Fibroblast of skin of left quadriceps (primary cell): ENCODE measurements at regions not wholly inside any gene's neighbourhood (a gene's known extent, or its start where the extent isn't known, plus 50 kb on each side); places are given as distances from the start of the nearest gene placed in this dataset.
A peak's percentile ranks its signal among the peaks of the same experiment; 100 is the strongest.
"Not testable (repeated sequence)": the region's sequence is repeated elsewhere in the genome, so short reads cannot be mapped to it uniquely, and the experiment has no call there.

Experiments
- DNase-seq, 2 experiments: peaks; one replicate each; pipeline ENCODE4 v3.0.0-alpha.2; 2013; ENCODE audit warnings: low read depth in 2 of 2

- DNase-seq: no peak
These were observed 764.3 kb downstream of the SLC6A15 start for GRCh38 chr12:84148335-84148734.

GRCh38 chr12:84136862-84137367 lies 775.7 kb downstream of the SLC6A15 start:
- DNase-seq: no peak

GRCh38 chr12:84135586-84136279 lies 776.9 kb downstream of the SLC6A15 start:
- DNase-seq: no peak

- DNase-seq: no peak
These were observed 777.7 kb downstream of the SLC6A15 start for GRCh38 chr12:84134797-84135366.

GRCh38 chr12:84131076-84131475 lies 781.5 kb downstream of the SLC6A15 start:
- DNase-seq: peak; percentile 81 to 84

GRCh38 chr12:84128117-84128991 lies 784.2 kb downstream of the SLC6A15 start:
- DNase-seq: no peak

- DNase-seq: no peak
These were observed 788.4 kb downstream of the SLC6A15 start for GRCh38 chr12:84124211-84124610.

GRCh38 chr12:84117190-84117589 lies 795.4 kb downstream of the SLC6A15 start:
- DNase-seq: no peak

GRCh38 chr12:84113666-84114065 lies 798.9 kb downstream of the SLC6A15 start:
- DNase-seq: no peak

GRCh38 chr12:84103886-84104285 lies 808.7 kb downstream of the SLC6A15 start:
- DNase-seq: not testable (repeated sequence)

GRCh38 chr12:84101963-84102362 lies 810.6 kb downstream of the SLC6A15 start:
- not testable (repeated sequence) for DNase-seq

GRCh38 chr12:84099591-84099990 lies 813.0 kb downstream of the SLC6A15 start:
- not testable (repeated sequence) for DNase-seq

- DNase-seq: no peak
These were observed 820.9 kb downstream of the SLC6A15 start for GRCh38 chr12:84091651-84092050.

- DNase-seq: no peak
These were observed 823.2 kb downstream of the SLC6A15 start for GRCh38 chr12:84089356-84089755.

GRCh38 chr12:84085046-84085445 lies 827.6 kb downstream of the SLC6A15 start:
- no peak for DNase-seq

GRCh38 chr12:84079626-84080025 lies 833.0 kb downstream of the SLC6A15 start:
- DNase-seq: peak in 1 of 2 experiments; percentile 5

GRCh38 chr12:84077679-84078078 lies 834.9 kb downstream of the SLC6A15 start:
- DNase-seq: peak; percentile 15 to 17

GRCh38 chr12:84075991-84076390 lies 836.6 kb downstream of the SLC6A15 start:
- DNase-seq: no peak

- DNase-seq: no peak
These were observed 839.2 kb downstream of the SLC6A15 start for GRCh38 chr12:84073401-84073800.

GRCh38 chr12:84072961-84073360 lies 839.6 kb downstream of the SLC6A15 start:
- DNase-seq: no peak

- peak; percentile 97 to 98 for DNase-seq
These were observed 842.3 kb downstream of the SLC6A15 start for GRCh38 chr12:84070292-84070691.

- peak; percentile 92 to 94 for DNase-seq
These were observed 842.9 kb downstream of the SLC6A15 start for GRCh38 chr12:84069699-84070098.
